ENCODE measurements at regions not wholly inside any gene's neighbourhood (a gene's known extent, or its start where the extent isn't known, plus 50 kb on each side); places are given as distances from the start of the nearest gene placed in this dataset.

GRCh38 chr15:93202405-93202804 lies 113.4 kb upstream of the RGMA start:
- Histone ChIP-seq H3K79me2 (ENCODE audit: control insufficient read depth, insufficient read depth, low read length) (no peaks in the 10 kb centered on the region), H3K9me3 (replicated peaks; ENCODE audit: control insufficient read depth, insufficient read depth, low read length) (no peaks in the 10 kb centered on the region), H3K4me1 (ENCODE audit: control insufficient read depth, insufficient read depth, low read length) (no peaks in the 10 kb centered on the region), H3K27ac (ENCODE audit: control insufficient read depth, insufficient read depth) (no peak overlapping the region), H3K9ac (ENCODE audit: control insufficient read depth, insufficient read depth, low read length) (no peak overlapping the region), H3K4me2 (ENCODE audit: control insufficient read depth, insufficient read depth) (no peak overlapping the region), H3K27me3 (replicated peaks in 1 of 2; ENCODE audit: control insufficient read depth in 2 of 2, insufficient read depth in 2 of 2, low read length in 1 of 2) (no peaks in the 10 kb centered on the region), H4K20me1 (ENCODE audit: control insufficient read depth, insufficient read depth) (no peaks in the 10 kb centered on the region), H3K36me3 (ENCODE audit: control insufficient read depth in 2 of 2, insufficient read depth in 2 of 2, low read length in 1 of 2) (no peaks in the 10 kb centered on the region), H2AFZ (ENCODE audit: control insufficient read depth, low read depth, low read length) (no peak overlapping the region), H3K4me3 (no peak overlapping the region)
- in situ Hi-C loops (cut with MboI) (no loop called here), intact Hi-C loops (cut with micrococcal nuclease; ENCODE audit: unreplicated experiment) (no loop called here)
- ChIA-PET SMC1A (ENCODE audit: uncharacterized antibody, unreplicated experiment) (no interaction called here), RAD21 (ENCODE audit: unreplicated experiment) (no interaction called here), POLR2A (no interaction called here), CTCF (no interaction called here)
- ATAC-seq (no peak), FAIRE-seq (no peak), DNase-seq (ENCODE audit: low read depth, low spot score) (no peak)
- no peak for TF ChIP-seq TCF7 (IDR thresholded peaks at IDR 0.05; ENCODE audit: borderline replicate concordance)
- TF ChIP-seq NFYB (IDR thresholded peaks at IDR 0.05; ENCODE audit: insufficient read depth, low read depth, low read length): no peak
- TF ChIP-seq BMI1 (IDR thresholded peaks at IDR 0.05; ENCODE audit: borderline replicate concordance): no peak
- TF ChIP-seq E4F1 (IDR thresholded peaks at IDR 0.05; ENCODE audit: borderline replicate concordance, partially characterized antibody): no peak
- no peak for TF ChIP-seq CEBPB (IDR thresholded peaks at IDR 0.05; ENCODE audit: borderline replicate concordance in 1 of 2, low read depth in 2 of 2, low read length in 2 of 2)
- TF ChIP-seq IKZF1 (conservative IDR thresholded peaks at IDR 0.05): no peak
- no peak for TF ChIP-seq ZNF384 (IDR thresholded peaks at IDR 0.05; ENCODE audit: borderline replicate concordance, low read depth, low read length)
- TF ChIP-seq HSF1 (IDR thresholded peaks at IDR 0.05; ENCODE audit: low read depth, low read length): no peak
- no peak for TF ChIP-seq POLR2AphosphoS5 (IDR thresholded peaks at IDR 0.05; ENCODE audit: low read length)
- no peak for TF ChIP-seq STAT3 (IDR thresholded peaks at IDR 0.05; ENCODE audit: low read depth, low read length)
- 10% methylated on average over 3 of the region's 3 CpGs for WGBS (ENCODE audit: insufficient coverage, insufficient replicate concordance, low lambda C conversion rate, missing lambda C conversion rate)
- BruUV-seq (replicated peaks): no TSS peak

Measured in GM12878 (cell line).